A549 (cell line): ENCODE measurements at regions not wholly inside any gene's neighbourhood (a gene's known extent, or its start where the extent isn't known, plus 50 kb on each side); places are given as distances from the start of the nearest gene placed in this dataset.

ENCODE experiments used
- ATAC-seq, 2 experiments: fragments of 200-7000 bp in 1 of 2; fragments of >200 bp in 1 of 2; cut with Nextera tagmentation in 1 of 2; cut with Tn5 transposase in 1 of 2; 3 replicates each; pipeline versions ENCODE4 v1.8.0 to v1.9.1; 2018 to 2020; ENCODE audit warnings: mild to moderate bottlenecking in 1 of 2, moderate library complexity in 1 of 2
- CTCF ChIA-PET: fragments of 300-600 bp; sonication (Branson Sonifier 250); formaldehyde crosslinking; extraction: SDS; loops from one replicate; lab custom pipeline; 2021; ENCODE audit warnings: antibody characterized with exemption, inconsistent platforms; lab: Yijun Ruan, JAX
- POLR2A ChIA-PET: fragments of 350-600 bp; formaldehyde crosslinking; extraction: SDS; loops from one replicate; lab custom pipeline; 2021; ENCODE audit warnings: antibody characterized with exemption, inconsistent platforms; lab: Yijun Ruan, JAX
- DNase-seq, 2 experiments: peaks; one replicate each; pipeline versions ENCODE4 v3.0.0 to v3.0.0-alpha.2; 2011 to 2016; ENCODE audit warnings: low read depth in 1 of 2, low spot score in 1 of 2
- FAIRE-seq: peaks from 2 replicates; lab custom pipeline; 2011; peaks lifted over from hg19 to GRCh38; lab: Jason Lieb, UNC
- H3K27ac ChIP-seq, 2 experiments: fragments of >200 bp; sonication (Bioruptor Twin); formaldehyde crosslinking; 3 replicates each; pipeline ENCODE4 v1.5.1; 2016 to 2017
- H3K4me1 ChIP-seq: fragments of >200 bp; sonication (Bioruptor Twin); formaldehyde crosslinking; 3 replicates; pipeline ENCODE4 v1.6.1; 2016
- H3K4me2 ChIP-seq: fragments of >200 bp; sonication (Bioruptor Twin); formaldehyde crosslinking; 3 replicates; pipeline ENCODE4 v1.6.1; 2016
- H3K4me3 ChIP-seq: fragments of >200 bp; sonication (Bioruptor Twin); formaldehyde crosslinking; 3 replicates; pipeline ENCODE4 v1.5.1; 2016
- H3K9me3 ChIP-seq: fragments of >200 bp; sonication (Bioruptor Twin); formaldehyde crosslinking; 3 replicates; pipeline ENCODE4 v1.6.1; 2016
- CTCF ChIP-seq: fragments of >200 bp; sonication (Bioruptor Twin); formaldehyde crosslinking; IDR thresholded peaks from 3 replicates; pipeline ENCODE4 v1.5.1; 2016
- ESRRA ChIP-seq: fragments of 150-350 bp; IDR thresholded peaks from 2 replicates; pipeline ENCODE4 v1.6.1; 2014; ENCODE audit warnings: mild to moderate bottlenecking, low read length, borderline replicate concordance
- FOSL2 ChIP-seq, 2 experiments: fragments of 450-650 bp in 1 of 2; fragments of >200 bp in 1 of 2; sonication (Bioruptor Twin) in 1 of 2; formaldehyde crosslinking; IDR thresholded peaks; 2 replicates each; pipeline versions ENCODE4 v1.5.0 to v1.6.1; 2016 to 2020; ENCODE audit warnings: mild to moderate bottlenecking in 1 of 2, moderate library complexity in 1 of 2
- RAD21 ChIP-seq, 2 experiments: fragments of >200 bp in 1 of 2; sonication (Bioruptor Twin) in 1 of 2; formaldehyde crosslinking in 1 of 2; IDR thresholded peaks in 1 of 2; conservative IDR thresholded peaks in 1 of 2; 2 replicates in 1 of 2; 3 replicates in 1 of 2; pipeline ENCODE4 v1.6.1; 2012 to 2018; ENCODE audit warnings: inconsistent platforms in 1 of 2
- small RNA-seq, 6 experiments: library from RNA; depleted of rRNA; stranded (forward); fragments of <200 nt; gene quantifications; one replicate each; pipeline ENCODE3, GENCODE V24; 2012

DNA sequence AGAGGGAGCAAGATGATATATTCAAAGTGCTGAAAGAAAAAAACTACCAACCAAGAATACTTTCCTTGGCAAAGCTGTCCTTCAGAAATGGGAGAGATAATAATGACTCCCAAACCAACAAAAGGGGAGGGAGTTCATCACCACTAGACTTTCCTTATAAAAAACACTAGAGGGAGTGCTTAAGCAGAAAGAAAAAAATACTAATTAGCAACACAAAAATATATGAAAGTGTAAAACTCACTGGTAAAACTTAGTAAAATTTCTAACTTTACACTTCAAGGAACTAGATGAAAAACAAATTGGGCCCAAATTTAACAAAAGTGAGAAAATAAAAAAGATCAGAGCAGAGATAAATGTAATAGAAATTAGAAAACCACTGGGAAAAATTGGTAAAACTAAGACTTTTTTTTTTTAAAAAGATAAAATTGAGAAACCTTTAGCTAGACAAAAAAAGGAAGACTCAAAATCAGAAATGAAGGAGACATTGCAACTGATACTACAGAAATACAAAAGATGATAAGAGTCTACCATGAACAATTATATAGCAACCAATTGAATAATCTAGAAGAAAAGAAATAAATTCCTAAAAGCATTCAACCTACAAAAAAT is 60.4 kb upstream of the FAR2 start:
- ChIA-PET POLR2A (no interaction called here), CTCF (interaction anchor here (0.8 to 1.7 kb wide), 2 partner anchors 12 to 143 kb away, joined by 3 to 4 read pairs; no protein-coding TSS in a partner anchor)
- H3K27ac ChIP-seq, result no peak overlapping the region
- H3K9me3 ChIP-seq, result no peaks in the 10 kb centered on the region
- ATAC-seq (no peak), DNase-seq (peak; percentile 4 to 5), FAIRE-seq (peak; percentile 46)
- TF ChIP-seq CTCF (peak; percentile 26; the same call in 2 of the 3 replicates), ESRRA (no peak), RAD21 (conservative IDR thresholded peaks at IDR 0.05 in 1 of 2, IDR thresholded peaks at IDR 0.05 in 1 of 2) (peak; percentile 14 to 28; a peak in 1 of 5 replicates), FOSL2 (IDR thresholded peaks at IDR 0.05) (no peak), FOSL2 (CRISPR knock-in tag; IDR thresholded peaks at IDR 0.05) (no peak)
- no peak overlapping the region for H3K4me3 ChIP-seq
- no peaks in the 10 kb centered on the region for H3K4me1 ChIP-seq
- H3K4me2 ChIP-seq, result no peak overlapping the region

Small RNAs in the stretch of these regions (small RNA-seq; reads per million reads assigned to genes)
- gene AC024255.1, result 0 reads per million in 6 experiments
